ENCODE measurements at regions not wholly inside any gene's neighbourhood (a gene's known extent, or its start where the extent isn't known, plus 50 kb on each side); places are given as distances from the start of the nearest gene placed in this dataset. TPM values are rescaled to one million over a fixed set of nuclear protein-coding genes. Genes with fewer than 3 reads are reported as not detected.

Small RNA genes lying in the stretch of these regions (small RNA-seq; reads per million reads assigned to genes)
- gene AC104408.1 (ENCODE audit: low replicate concordance) = not detected
- gene RNU7-190P (ENCODE audit: low replicate concordance) = not detected
